WTC11 (cell line): ENCODE measurements at regions not wholly inside any gene's neighbourhood (a gene's known extent, or its start where the extent isn't known, plus 50 kb on each side); places are given as distances from the start of the nearest gene placed in this dataset.

Experiments
- ATF3 ChIP-seq: sonication (generic); formaldehyde crosslinking; conservative IDR thresholded peaks from 2 replicates; pipeline ENCODE4 v1.8.1; 2022; ENCODE audit warnings: mild to moderate bottlenecking, missing genetic modification reagents
- CTCF ChIP-seq: fragments of 200-600 bp; IDR thresholded peaks from 2 replicates; pipeline ENCODE4 v1.8.0; 2022; ENCODE audit warnings: antibody characterized with exemption
- E2F4 ChIP-seq: sonication (generic); formaldehyde crosslinking; IDR thresholded peaks from 2 replicates; pipeline ENCODE4 v1.8.1; 2022; ENCODE audit warnings: low read depth, mild to moderate bottlenecking, moderate library complexity, missing genetic modification reagents, borderline replicate concordance
- ESRRA ChIP-seq: sonication (generic); formaldehyde crosslinking; IDR thresholded peaks from 2 replicates; pipeline ENCODE4 v1.8.1; 2022; ENCODE audit warnings: mild to moderate bottlenecking, missing genetic modification reagents, borderline replicate concordance
- FOXP1 ChIP-seq: sonication (generic); formaldehyde crosslinking; IDR thresholded peaks from 2 replicates; pipeline ENCODE4 v1.8.0; 2022; ENCODE audit warnings: missing genetic modification reagents, mild to moderate bottlenecking, moderate library complexity, borderline replicate concordance
- MAX ChIP-seq: sonication (generic); formaldehyde crosslinking; IDR thresholded peaks from 2 replicates; pipeline ENCODE4 v1.8.0; 2022; ENCODE audit warnings: mild to moderate bottlenecking, missing genetic modification reagents
- NFYB ChIP-seq: sonication (generic); formaldehyde crosslinking; conservative IDR thresholded peaks from 2 replicates; pipeline ENCODE4 v1.8.0; 2022; ENCODE audit warnings: low read depth, missing genetic modification reagents
- SP1 ChIP-seq: sonication (generic); formaldehyde crosslinking; conservative IDR thresholded peaks from 2 replicates; pipeline ENCODE4 v1.8.1; 2022; ENCODE audit warnings: missing genetic modification reagents
- TP53 ChIP-seq: sonication (generic); formaldehyde crosslinking; IDR thresholded peaks from 2 replicates; pipeline ENCODE4 v1.8.1; 2023; ENCODE audit warnings: mild to moderate bottlenecking, missing genetic modification reagents
- ZNF512 ChIP-seq: sonication (generic); formaldehyde crosslinking; IDR thresholded peaks from 2 replicates; pipeline ENCODE4 v1.8.1; 2022; ENCODE audit warnings: missing genetic modification reagents, borderline replicate concordance
- TF ChIP-seq, protein P1 (sequence below): sonication (generic); formaldehyde crosslinking; IDR thresholded peaks from 2 replicates; pipeline ENCODE4 v1.8.1; 2022; ENCODE audit warnings: mild to moderate bottlenecking, missing genetic modification reagents, moderate library complexity, borderline replicate concordance
- TF ChIP-seq, protein P2 (sequence below): fragments of 250-450 bp; sonication (Bioruptor Pico); IDR thresholded peaks from 2 replicates; pipeline ENCODE4 v1.9.0; 2021; ENCODE audit warnings: mild to moderate bottlenecking, borderline replicate concordance

GRCh38 chr5:57681942-57682341 lies 199.3 kb upstream of the ACTBL2 start:
- no peak for TF ChIP-seq CTCF
- TF ChIP-seq, protein P1, sequence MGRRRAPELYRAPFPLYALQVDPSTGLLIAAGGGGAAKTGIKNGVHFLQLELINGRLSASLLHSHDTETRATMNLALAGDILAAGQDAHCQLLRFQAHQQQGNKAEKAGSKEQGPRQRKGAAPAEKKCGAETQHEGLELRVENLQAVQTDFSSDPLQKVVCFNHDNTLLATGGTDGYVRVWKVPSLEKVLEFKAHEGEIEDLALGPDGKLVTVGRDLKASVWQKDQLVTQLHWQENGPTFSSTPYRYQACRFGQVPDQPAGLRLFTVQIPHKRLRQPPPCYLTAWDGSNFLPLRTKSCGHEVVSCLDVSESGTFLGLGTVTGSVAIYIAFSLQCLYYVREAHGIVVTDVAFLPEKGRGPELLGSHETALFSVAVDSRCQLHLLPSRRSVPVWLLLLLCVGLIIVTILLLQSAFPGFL (CRISPR knock-in tag), result no peak
- TF ChIP-seq FOXP1 (CRISPR knock-in tag), result no peak
- TF ChIP-seq ESRRA (CRISPR knock-in tag), result no peak
- no peak for TF ChIP-seq TP53 (CRISPR knock-in tag)
- TF ChIP-seq NFYB (CRISPR knock-in tag), result no peak
- TF ChIP-seq ATF3 (CRISPR knock-in tag), result no peak
- TF ChIP-seq, protein P2, sequence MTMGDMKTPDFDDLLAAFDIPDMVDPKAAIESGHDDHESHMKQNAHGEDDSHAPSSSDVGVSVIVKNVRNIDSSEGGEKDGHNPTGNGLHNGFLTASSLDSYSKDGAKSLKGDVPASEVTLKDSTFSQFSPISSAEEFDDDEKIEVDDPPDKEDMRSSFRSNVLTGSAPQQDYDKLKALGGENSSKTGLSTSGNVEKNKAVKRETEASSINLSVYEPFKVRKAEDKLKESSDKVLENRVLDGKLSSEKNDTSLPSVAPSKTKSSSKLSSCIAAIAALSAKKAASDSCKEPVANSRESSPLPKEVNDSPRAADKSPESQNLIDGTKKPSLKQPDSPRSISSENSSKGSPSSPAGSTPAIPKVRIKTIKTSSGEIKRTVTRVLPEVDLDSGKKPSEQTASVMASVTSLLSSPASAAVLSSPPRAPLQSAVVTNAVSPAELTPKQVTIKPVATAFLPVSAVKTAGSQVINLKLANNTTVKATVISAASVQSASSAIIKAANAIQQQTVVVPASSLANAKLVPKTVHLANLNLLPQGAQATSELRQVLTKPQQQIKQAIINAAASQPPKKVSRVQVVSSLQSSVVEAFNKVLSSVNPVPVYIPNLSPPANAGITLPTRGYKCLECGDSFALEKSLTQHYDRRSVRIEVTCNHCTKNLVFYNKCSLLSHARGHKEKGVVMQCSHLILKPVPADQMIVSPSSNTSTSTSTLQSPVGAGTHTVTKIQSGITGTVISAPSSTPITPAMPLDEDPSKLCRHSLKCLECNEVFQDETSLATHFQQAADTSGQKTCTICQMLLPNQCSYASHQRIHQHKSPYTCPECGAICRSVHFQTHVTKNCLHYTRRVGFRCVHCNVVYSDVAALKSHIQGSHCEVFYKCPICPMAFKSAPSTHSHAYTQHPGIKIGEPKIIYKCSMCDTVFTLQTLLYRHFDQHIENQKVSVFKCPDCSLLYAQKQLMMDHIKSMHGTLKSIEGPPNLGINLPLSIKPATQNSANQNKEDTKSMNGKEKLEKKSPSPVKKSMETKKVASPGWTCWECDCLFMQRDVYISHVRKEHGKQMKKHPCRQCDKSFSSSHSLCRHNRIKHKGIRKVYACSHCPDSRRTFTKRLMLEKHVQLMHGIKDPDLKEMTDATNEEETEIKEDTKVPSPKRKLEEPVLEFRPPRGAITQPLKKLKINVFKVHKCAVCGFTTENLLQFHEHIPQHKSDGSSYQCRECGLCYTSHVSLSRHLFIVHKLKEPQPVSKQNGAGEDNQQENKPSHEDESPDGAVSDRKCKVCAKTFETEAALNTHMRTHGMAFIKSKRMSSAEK (CRISPR knock-in tag), result no peak
- no peak for TF ChIP-seq ZNF512 (CRISPR knock-in tag)
- no peak for TF ChIP-seq SP1 (CRISPR knock-in tag)
- TF ChIP-seq MAX (CRISPR knock-in tag), result no peak
- TF ChIP-seq E2F4 (CRISPR knock-in tag), result no peak
